ENCODE measurements at regions not wholly inside any gene's neighbourhood (a gene's known extent, or its start where the extent isn't known, plus 50 kb on each side); places are given as distances from the start of the nearest gene placed in this dataset.

GRCh38 chr22:25369041-25369440 lies 149.6 kb downstream of the CRYBB2 start:
- no peak for TF ChIP-seq CTCF (IDR thresholded peaks at IDR 0.05 in 2 of 3, conservative IDR thresholded peaks at IDR 0.05 in 1 of 3; ENCODE audit: borderline replicate concordance in 1 of 3, insufficient read depth in 1 of 3, low read depth in 2 of 3, low read length in 2 of 3)
- TF ChIP-seq POLR2A (IDR thresholded peaks at IDR 0.05; ENCODE audit: borderline replicate concordance, extremely low read depth, insufficient read depth, insufficient read length), result no peak
- no peak for TF ChIP-seq SP1 (IDR thresholded peaks at IDR 0.05; ENCODE audit: low read depth)
